ENCODE measurements at regions not wholly inside any gene's neighbourhood (a gene's known extent, or its start where the extent isn't known, plus 50 kb on each side); places are given as distances from the start of the nearest gene placed in this dataset.

- DNase-seq (ENCODE audit: low spot score): no peak
- 100% methylated on average over 2 of the region's 2 CpGs for WGBS
- Histone ChIP-seq H3K4me1 (replicated peaks) (no peaks in the 10 kb centered on the region), H3K9me3 (no peaks in the 10 kb centered on the region), H3K27ac (no peak overlapping the region), H3K36me3 (no peaks in the 10 kb centered on the region), H3K4me3 (no peak overlapping the region), H3K27me3 (replicated peaks; ENCODE audit: insufficient read depth) (no peaks in the 10 kb centered on the region)
- intact Hi-C loops (cut with DNase I): no loop called here
- no peak for TF ChIP-seq CTCF (IDR thresholded peaks at IDR 0.05)
- TF ChIP-seq POLR2AphosphoS5 (IDR thresholded peaks at IDR 0.05): no peak
- TF ChIP-seq POLR2A (IDR thresholded peaks at IDR 0.05): no peak
Observed at GRCh38 chr2:240208096-240208495, 67.6 kb upstream of the OTOS start.

GRCh38 chr2:240208631-240209211 is 68.3 kb upstream of the OTOS start:
- no peak overlapping the region for H3K27ac ChIP-seq
- no peak for DNase-seq (ENCODE audit: low spot score)
- no peaks in the 10 kb centered on the region for H3K9me3 ChIP-seq
- H3K4me1 ChIP-seq (replicated peaks): no peaks in the 10 kb centered on the region
- no peak overlapping the region for H3K4me3 ChIP-seq
- intact Hi-C loops (cut with DNase I): no loop called here
- no peaks in the 10 kb centered on the region for H3K27me3 ChIP-seq (replicated peaks; ENCODE audit: insufficient read depth)
- no peak for TF ChIP-seq POLR2AphosphoS5 (IDR thresholded peaks at IDR 0.05)
- no peak for TF ChIP-seq POLR2A (IDR thresholded peaks at IDR 0.05)
- no peak for TF ChIP-seq CTCF (IDR thresholded peaks at IDR 0.05)
- 75% methylated on average over 14 of the region's 14 CpGs for WGBS
- H3K36me3 ChIP-seq: no peaks in the 10 kb centered on the region

- no peak for DNase-seq (ENCODE audit: low spot score)
- H3K27me3 ChIP-seq (replicated peaks; ENCODE audit: insufficient read depth): no peaks in the 10 kb centered on the region
- no peak overlapping the region for H3K4me3 ChIP-seq
- no peaks in the 10 kb centered on the region for H3K36me3 ChIP-seq
- TF ChIP-seq POLR2A (IDR thresholded peaks at IDR 0.05) (no peak), POLR2AphosphoS5 (IDR thresholded peaks at IDR 0.05) (no peak), CTCF (IDR thresholded peaks at IDR 0.05) (no peak)
- no peaks in the 10 kb centered on the region for H3K9me3 ChIP-seq
- no peaks in the 10 kb centered on the region for H3K4me1 ChIP-seq (replicated peaks)
- intact Hi-C loops (cut with DNase I): no loop called here
- 64% methylated on average over 9 of the region's 9 CpGs for WGBS
- H3K27ac ChIP-seq: no peak overlapping the region
Observed at GRCh38 chr2:240209493-240209892, 69.0 kb upstream of the OTOS start.

GRCh38 chr2:240210198-240210965 is 69.9 kb upstream of the OTOS start:
- TF ChIP-seq POLR2AphosphoS5 (IDR thresholded peaks at IDR 0.05) (no peak), POLR2A (IDR thresholded peaks at IDR 0.05) (no peak), CTCF (IDR thresholded peaks at IDR 0.05) (no peak)
- H3K4me3 ChIP-seq: no peak overlapping the region
- intact Hi-C loops (cut with DNase I): no loop called here
- WGBS: 84% methylated on average over 22 of the region's 22 CpGs
- no peak overlapping the region for H3K27ac ChIP-seq
- H3K4me1 ChIP-seq (replicated peaks): no peaks in the 10 kb centered on the region
- no peaks in the 10 kb centered on the region for H3K36me3 ChIP-seq
- DNase-seq (ENCODE audit: low spot score): no peak
- no peaks in the 10 kb centered on the region for H3K9me3 ChIP-seq
- no peaks in the 10 kb centered on the region for H3K27me3 ChIP-seq (replicated peaks; ENCODE audit: insufficient read depth)

GRCh38 chr2:240211096-240211495 is 70.6 kb upstream of the OTOS start:
- intact Hi-C loops (cut with DNase I): no loop called here
- no peaks in the 10 kb centered on the region for H3K27me3 ChIP-seq (replicated peaks; ENCODE audit: insufficient read depth)

More at GRCh38 chr2:240211096-240211495, 70.6 kb upstream of the OTOS start:
- H3K4me1 ChIP-seq (replicated peaks): no peaks in the 10 kb centered on the region
- no peak overlapping the region for H3K4me3 ChIP-seq
- no peaks in the 10 kb centered on the region for H3K36me3 ChIP-seq
- 91% methylated on average over 8 of the region's 8 CpGs for WGBS
- DNase-seq (ENCODE audit: low spot score): no peak
- no peak overlapping the region for H3K27ac ChIP-seq
- H3K9me3 ChIP-seq: no peaks in the 10 kb centered on the region
- TF ChIP-seq CTCF (IDR thresholded peaks at IDR 0.05) (no peak), POLR2AphosphoS5 (IDR thresholded peaks at IDR 0.05) (no peak), POLR2A (IDR thresholded peaks at IDR 0.05) (no peak)
